HCT116 (cell line): ENCODE measurements at regions not wholly inside any gene's neighbourhood (a gene's known extent, or its start where the extent isn't known, plus 50 kb on each side); places are given as distances from the start of the nearest gene placed in this dataset.

Source experiments
- ATAC-seq: fragments of 200-7000 bp; cut with Tn5 transposase; 2 replicates; pipeline ENCODE4 v1.9.1; 2020; ENCODE audit warnings: mild to moderate bottlenecking, moderate library complexity
- BruUV-seq: library from RNA; stranded (reverse); fragments of 400-500 nt; replicated peaks from 2 replicates; lab custom pipeline; 2021; lab: Mats Ljungman, UMichigan
- CTCF ChIA-PET: fragments of 300-600 bp; sonication (Branson Sonifier 250); formaldehyde crosslinking; loops from one replicate; lab custom pipeline; 2021; ENCODE audit warnings: antibody characterized with exemption; lab: Charles Lee
- POLR2A ChIA-PET: fragments of 300-600, 350-600 bp; sonication (Branson Sonifier 250); formaldehyde crosslinking; loops from one replicate; lab custom pipeline; 2021; ENCODE audit warnings: antibody characterized with exemption; lab: Charles Lee
- RAD21 ChIA-PET, 2 experiments: fragments of 300-600 bp; sonication (Branson Sonifier 250); formaldehyde crosslinking; loops; one replicate each; lab custom pipeline; 2023; ENCODE audit warnings: low total read pairs in 2 of 2; ENCODE audit not compliant: uncharacterized antibody in 2 of 2, unreplicated experiment in 2 of 2, low non-redundant PET in 1 of 2; lab: Charles Lee
- DNase-seq: peaks from one replicate; pipeline ENCODE4 v3.0.0-alpha.2; 2010; ENCODE audit warnings: low read depth, low spot score
- H2AFZ ChIP-seq: fragments of 200-600 bp; shearing (Covaris generic), sonication (generic); 2 replicates; pipeline ENCODE4 v1.6.1; 2017; ENCODE audit warnings: low read depth, mixed run types, mixed read lengths, antibody characterized with exemption, low read length; ENCODE audit not compliant: poor library complexity, severe bottlenecking
- H3K27ac ChIP-seq: 2 replicates; pipeline ENCODE4 v1.5.1; 2012; ENCODE audit warnings: low read depth, low read length
- H3K27me3 ChIP-seq: fragments of 200-600 bp; sonication (generic); 2 replicates; pipeline ENCODE4 v1.6.1; 2016; ENCODE audit warnings: mixed run types, low read length, mixed read lengths; ENCODE audit not compliant: insufficient read depth
- H3K36me3 ChIP-seq, 2 experiments: fragments of 200-500 bp in 1 of 2; fragments of 200-600 bp in 1 of 2; sonication (Bioruptor generic) in 1 of 2; sonication (generic) in 1 of 2; 2 replicates each; pipeline versions ENCODE4 v1.5.1 to v1.6.1; 2014 to 2016; ENCODE audit warnings: low read length in 2 of 2, inconsistent platforms in 1 of 2, mixed read lengths in 1 of 2, mixed run types in 1 of 2; ENCODE audit not compliant: insufficient read depth in 2 of 2, control insufficient read depth in 1 of 2
- H3K4me1 ChIP-seq, 2 experiments: fragments of 200-600 bp in 1 of 2; sonication (generic) in 1 of 2; 2 replicates each; pipeline versions ENCODE4 v1.5.1 to v1.6.1; 2012 to 2017; ENCODE audit warnings: low read length in 2 of 2, inconsistent platforms in 1 of 2, mild to moderate bottlenecking in 1 of 2, mixed read lengths in 1 of 2, mixed run types in 1 of 2, moderate library complexity in 1 of 2; ENCODE audit not compliant: insufficient read depth in 2 of 2, control insufficient read depth in 1 of 2
- H3K4me2 ChIP-seq: fragments of 200-600 bp; sonication (generic); 2 replicates; pipeline ENCODE4 v1.6.1; 2017; ENCODE audit warnings: mixed run types, low read length, mixed read lengths
- H3K4me3 ChIP-seq, 2 experiments: fragments of 200-600 bp in 1 of 2; sonication (generic) in 1 of 2; replicated peaks in 1 of 2; 2 replicates each; pipeline ENCODE4 v1.5.1; 2011 to 2016; ENCODE audit warnings: low read length in 2 of 2, control low read depth in 1 of 2, low read depth in 1 of 2, mild to moderate bottlenecking in 1 of 2, mixed read lengths in 1 of 2, mixed run types in 1 of 2
- H3K79me2 ChIP-seq: fragments of 200-600 bp; sonication (generic); 2 replicates; pipeline ENCODE4 v1.6.1; 2017; ENCODE audit warnings: mild to moderate bottlenecking, mixed run types, low read length, moderate library complexity, mixed read lengths; ENCODE audit not compliant: insufficient read depth
- H3K9ac ChIP-seq: fragments of 200-600 bp; sonication (generic); 2 replicates; pipeline ENCODE4 v1.6.1; 2016; ENCODE audit warnings: low read length, mixed read lengths
- H3K9me2 ChIP-seq: fragments of 200-600 bp; sonication (generic), shearing (Covaris generic); 2 replicates; pipeline ENCODE4 v1.6.1; 2017; ENCODE audit warnings: mixed run types, mild to moderate bottlenecking, moderate library complexity; ENCODE audit not compliant: insufficient read depth
- H3K9me3 ChIP-seq, 2 experiments: fragments of 200-500 bp in 1 of 2; fragments of 200-600 bp in 1 of 2; sonication (Bioruptor generic) in 1 of 2; sonication (generic) in 1 of 2; 2 replicates each; pipeline ENCODE4 v1.6.1; 2014 to 2017; ENCODE audit warnings: low read length in 2 of 2, mixed read lengths in 2 of 2, inconsistent platforms in 1 of 2, low read depth in 1 of 2, mild to moderate bottlenecking in 1 of 2, mixed run types in 1 of 2, moderate library complexity in 1 of 2; ENCODE audit not compliant: control insufficient read depth in 1 of 2, insufficient read depth in 1 of 2
- H4K20me1 ChIP-seq: fragments of 200-600 bp; sonication (generic), shearing (Covaris generic); 2 replicates; pipeline ENCODE4 v1.6.1; 2017; ENCODE audit warnings: mixed run types, mild to moderate bottlenecking, moderate library complexity; ENCODE audit not compliant: insufficient read depth
- CTCF ChIP-seq, 3 experiments: fragments of 200-600 bp in 1 of 3; sonication (generic) in 1 of 3; IDR thresholded peaks in 2 of 3; conservative IDR thresholded peaks in 1 of 3; 2 replicates each; pipeline ENCODE4 v1.5.1; 2012 to 2017; ENCODE audit warnings: low read depth in 2 of 3, low read length in 2 of 3, antibody characterized with exemption in 1 of 3, borderline replicate concordance in 1 of 3, control low read depth in 1 of 3, mild to moderate bottlenecking in 1 of 3, mixed read lengths in 1 of 3, mixed run types in 1 of 3, moderate library complexity in 1 of 3; ENCODE audit not compliant: insufficient read depth in 1 of 3
- FOSL1 ChIP-seq: IDR thresholded peaks from 2 replicates; pipeline ENCODE4 v1.6.1; 2012; ENCODE audit warnings: low read depth
- POLR2AphosphoS5 ChIP-seq: IDR thresholded peaks from 2 replicates; pipeline ENCODE4 v1.6.1; 2011; ENCODE audit warnings: mild to moderate bottlenecking, low read depth, low read length, moderate library complexity
- RAD21 ChIP-seq: IDR thresholded peaks from 2 replicates; pipeline ENCODE4 v1.6.1; 2012; ENCODE audit warnings: low read depth, mild to moderate bottlenecking
- SIN3A ChIP-seq: IDR thresholded peaks from 2 replicates; pipeline ENCODE4 v1.6.1; 2012; ENCODE audit warnings: low read depth
- SRF ChIP-seq: IDR thresholded peaks from 2 replicates; pipeline ENCODE4 v1.6.1; 2012; ENCODE audit warnings: low read depth
- YY1 ChIP-seq: IDR thresholded peaks from 2 replicates; pipeline ENCODE4 v1.6.1; 2011; ENCODE audit warnings: low read length, low read depth, moderate library complexity, mild to moderate bottlenecking; ENCODE audit not compliant: insufficient replicate concordance; ENCODE audit errors: extremely low read depth
- ZNF274 ChIP-seq: fragments of 200-500 bp; sonication (Bioruptor generic); IDR thresholded peaks from 2 replicates; pipeline ENCODE4 v1.6.1; 2014; ENCODE audit warnings: mild to moderate bottlenecking, low read depth, low read length, inconsistent platforms
- intact Hi-C: fragments of 100-400 bp; cut with micrococcal nuclease; formaldehyde crosslinking; loops from 2 replicates; pipeline ENCODE4 v1.10.0; 2022

GRCh38 chr3:171954690-171955383, 84.5 kb upstream of the FNDC3B start:
- no peak for ATAC-seq
- Histone ChIP-seq H3K9ac (no peak overlapping the region), H3K4me3 (no peak overlapping the region), H3K9me3 (no peaks in the 10 kb centered on the region), H3K4me1 (peaks cover 7 to 17% of the 10 kb centered on the region in 2 experiments), H4K20me1 (no peaks in the 10 kb centered on the region), H3K9me2 (no peaks in the 10 kb centered on the region), H3K27me3 (no peaks in the 10 kb centered on the region), H3K79me2 (no peaks in the 10 kb centered on the region), H3K27ac (no peak overlapping the region), H2AFZ (no peak overlapping the region), H3K4me2 (no peak overlapping the region), H3K36me3 (no peaks in the 10 kb centered on the region)
- intact Hi-C loops: no loop called here
- TF ChIP-seq ZNF274 (no peak), SRF (no peak), RAD21 (no peak), FOSL1 (no peak), POLR2AphosphoS5 (no peak), YY1 (no peak), SIN3A (no peak), CTCF (IDR thresholded peaks at IDR 0.05 in 2 of 3, conservative IDR thresholded peaks at IDR 0.05 in 1 of 3; ENCODE audit: borderline replicate concordance in 1 of 3, insufficient read depth in 1 of 3, low read depth in 2 of 3, low read length in 2 of 3) (no peak)
- CTCF ChIA-PET: no interaction called here
- no peak for DNase-seq
- BruUV-seq: no TSS peak
- RAD21 ChIA-PET: no interaction called here
- POLR2A ChIA-PET: no interaction called here
